ENCODE measurements at regions not wholly inside any gene's neighbourhood (a gene's known extent, or its start where the extent isn't known, plus 50 kb on each side); places are given as distances from the start of the nearest gene placed in this dataset.

- H3K36me3 Mint-ChIP-seq = no peaks in the 10 kb centered on the region
- no peaks in the 10 kb centered on the region for H3K4me1 Mint-ChIP-seq
- H3K9me3 Mint-ChIP-seq = peaks cover 2 to 21% (median 15%) of the 10 kb centered on the region in 6 donors
- peaks cover 3 to 8% (median 7%) of the 10 kb centered on the region in 3 donors for H3K27me3 Mint-ChIP-seq (ENCODE audit: low read depth in 3 of 3)
- H3K27ac Mint-ChIP-seq = no peak overlapping the region
- H3K4me3 Mint-ChIP-seq = no peak overlapping the region
- DNase-seq = no peak
Measured at GRCh38 chr1:87914396-87914795, 585.7 kb downstream of the LMO4 start.

GRCh38 chr1:87915771-87916170, 587.1 kb downstream of the LMO4 start:
- Mint-ChIP-seq H3K27ac (no peak overlapping the region), H3K9me3 (peaks cover 2 to 21% (median 15%) of the 10 kb centered on the region in 6 donors), H3K27me3 (ENCODE audit: low read depth in 3 of 3) (peaks cover 3 to 8% (median 7%) of the 10 kb centered on the region in 3 donors), H3K4me3 (no peak overlapping the region), H3K36me3 (no peaks in the 10 kb centered on the region), H3K4me1 (no peaks in the 10 kb centered on the region)
- DNase-seq = no peak

GRCh38 chr1:87916965-87917364, 588.3 kb downstream of the LMO4 start:
- Mint-ChIP-seq H3K9me3 (peaks cover 2 to 21% (median 14%) of the 10 kb centered on the region in 6 donors), H3K4me1 (no peaks in the 10 kb centered on the region), H3K4me3 (no peak overlapping the region), H3K27me3 (ENCODE audit: low read depth in 3 of 3) (peaks cover 3 to 5% (median 4%) of the 10 kb centered on the region in 3 donors), H3K27ac (no peak overlapping the region), H3K36me3 (no peaks in the 10 kb centered on the region)
- DNase-seq = no peak

- no peak overlapping the region for H3K4me3 Mint-ChIP-seq
- H3K27ac Mint-ChIP-seq = no peak overlapping the region
- H3K36me3 Mint-ChIP-seq = no peaks in the 10 kb centered on the region
- H3K4me1 Mint-ChIP-seq = no peaks in the 10 kb centered on the region
- H3K27me3 Mint-ChIP-seq (ENCODE audit: low read depth in 3 of 3) = peaks cover 2 to 7% (median 3%) of the 10 kb centered on the region in 3 donors
- peaks cover 0 to 11% (median 8%) of the 10 kb centered on the region in 6 donors for H3K9me3 Mint-ChIP-seq
- no peak for DNase-seq
Measured at GRCh38 chr1:87918398-87918797, 589.7 kb downstream of the LMO4 start.

GRCh38 chr1:87922885-87923284, 594.2 kb downstream of the LMO4 start:
- H3K4me1 Mint-ChIP-seq = no peaks in the 10 kb centered on the region
- H3K27me3 Mint-ChIP-seq (ENCODE audit: low read depth in 3 of 3) = peaks cover 0 to 5% (median 0%) of the 10 kb centered on the region in 3 donors
- no peak for DNase-seq
- no peak overlapping the region for H3K27ac Mint-ChIP-seq
- no peaks in the 10 kb centered on the region for H3K36me3 Mint-ChIP-seq
- H3K9me3 Mint-ChIP-seq = peaks cover 0 to 4% (median 0%) of the 10 kb centered on the region in 6 donors
- no peak overlapping the region for H3K4me3 Mint-ChIP-seq

- Mint-ChIP-seq H3K9me3 (peaks cover 2 to 8% (median 4%) of the 10 kb centered on the region in 6 donors), H3K4me1 (no peaks in the 10 kb centered on the region), H3K27ac (no peak overlapping the region), H3K27me3 (ENCODE audit: low read depth in 3 of 3) (peaks cover 0 to 5% (median 0%) of the 10 kb centered on the region in 3 donors), H3K4me3 (no peak overlapping the region), H3K36me3 (peaks cover 4 to 5% (median 4%) of the 10 kb centered on the region in 3 donors)
- DNase-seq = no peak
Measured at GRCh38 chr1:87926131-87926830, 597.6 kb downstream of the LMO4 start.

GRCh38 chr1:87926921-87927320, 598.2 kb downstream of the LMO4 start:
- peaks cover 2 to 14% (median 6%) of the 10 kb centered on the region in 6 donors for H3K9me3 Mint-ChIP-seq
- no peak overlapping the region for H3K27ac Mint-ChIP-seq

GRCh38 chr1:87927391-87928280, 599.0 kb downstream of the LMO4 start:
- H3K4me3 Mint-ChIP-seq = no peak overlapping the region
- H3K9me3 Mint-ChIP-seq = peaks cover 2 to 14% (median 6%) of the 10 kb centered on the region in 6 donors
- peaks cover 5% of the 10 kb centered on the region in 3 donors for H3K36me3 Mint-ChIP-seq
- DNase-seq = no peak
- no peak overlapping the region for H3K27ac Mint-ChIP-seq
- H3K4me1 Mint-ChIP-seq = no peaks in the 10 kb centered on the region
- H3K27me3 Mint-ChIP-seq (ENCODE audit: low read depth in 3 of 3) = peaks cover 0 to 5% (median 0%) of the 10 kb centered on the region in 3 donors

More at GRCh38 chr1:87926921-87927320, 598.2 kb downstream of the LMO4 start:
- Mint-ChIP-seq H3K4me3 (no peak overlapping the region), H3K4me1 (no peaks in the 10 kb centered on the region), H3K36me3 (peaks cover 5% of the 10 kb centered on the region in 3 donors), H3K27me3 (ENCODE audit: low read depth in 3 of 3) (peaks cover 0 to 5% (median 0%) of the 10 kb centered on the region in 3 donors)
- DNase-seq = no peak

- Mint-ChIP-seq H3K9me3 (peaks cover 2 to 14% (median 6%) of the 10 kb centered on the region in 6 donors), H3K27me3 (ENCODE audit: low read depth in 3 of 3) (peaks cover 0 to 2% (median 0%) of the 10 kb centered on the region in 3 donors), H3K36me3 (peaks cover 5% of the 10 kb centered on the region in 3 donors), H3K4me1 (no peaks in the 10 kb centered on the region), H3K4me3 (no peak overlapping the region), H3K27ac (no peak overlapping the region)
- no peak for DNase-seq
Measured at GRCh38 chr1:87928623-87929022, 599.9 kb downstream of the LMO4 start.

- H3K27ac Mint-ChIP-seq = no peak overlapping the region
- H3K4me1 Mint-ChIP-seq = no peaks in the 10 kb centered on the region
- H3K27me3 Mint-ChIP-seq (ENCODE audit: low read depth in 3 of 3) = peaks cover 0 to 2% (median 2%) of the 10 kb centered on the region in 3 donors
- peaks cover 2 to 14% (median 6%) of the 10 kb centered on the region in 6 donors for H3K9me3 Mint-ChIP-seq
- no peak overlapping the region for H3K4me3 Mint-ChIP-seq
- peaks cover 5% of the 10 kb centered on the region in 3 donors for H3K36me3 Mint-ChIP-seq
- no peak for DNase-seq
Measured at GRCh38 chr1:87929906-87930305, 601.2 kb downstream of the LMO4 start.

GRCh38 chr1:87930796-87931195, 602.1 kb downstream of the LMO4 start:
- Mint-ChIP-seq H3K27me3 (ENCODE audit: low read depth in 3 of 3) (peaks cover 0 to 2% (median 2%) of the 10 kb centered on the region in 3 donors), H3K4me3 (no peak overlapping the region), H3K36me3 (peaks cover 5% of the 10 kb centered on the region in 3 donors), H3K27ac (no peak overlapping the region), H3K4me1 (no peaks in the 10 kb centered on the region), H3K9me3 (peaks cover 2 to 14% (median 7%) of the 10 kb centered on the region in 6 donors)
- no peak for DNase-seq

- H3K9me3 Mint-ChIP-seq = peaks cover 2 to 14% (median 8%) of the 10 kb centered on the region in 6 donors
- no peak for DNase-seq
- no peak overlapping the region for H3K4me3 Mint-ChIP-seq
- H3K36me3 Mint-ChIP-seq = peaks cover 5% of the 10 kb centered on the region in 3 donors
- H3K27me3 Mint-ChIP-seq (ENCODE audit: low read depth in 3 of 3) = peaks cover 0 to 2% (median 2%) of the 10 kb centered on the region in 3 donors
- H3K27ac Mint-ChIP-seq = no peak overlapping the region
- no peaks in the 10 kb centered on the region for H3K4me1 Mint-ChIP-seq
Measured at GRCh38 chr1:87933171-87933570, 604.5 kb downstream of the LMO4 start.

- Mint-ChIP-seq H3K27me3 (ENCODE audit: low read depth in 3 of 3) (peaks cover 0 to 2% (median 2%) of the 10 kb centered on the region in 3 donors), H3K9me3 (peaks cover 2 to 14% (median 7%) of the 10 kb centered on the region in 6 donors), H3K4me1 (no peaks in the 10 kb centered on the region), H3K4me3 (no peak overlapping the region), H3K27ac (no peak overlapping the region), H3K36me3 (peaks cover 5% of the 10 kb centered on the region in 3 donors)
- DNase-seq = no peak
Measured at GRCh38 chr1:87935130-87935529, 606.5 kb downstream of the LMO4 start.

All from immature natural killer cell (primary cell).